ENCODE measurements at regions not wholly inside any gene's neighbourhood (a gene's known extent, or its start where the extent isn't known, plus 50 kb on each side); places are given as distances from the start of the nearest gene placed in this dataset.
A peak's percentile ranks its signal among the peaks of the same experiment; 100 is the strongest.
"Not testable (repeated sequence)": the region's sequence is repeated elsewhere in the genome, so short reads cannot be mapped to it uniquely, and the experiment has no call there.

DNA sequence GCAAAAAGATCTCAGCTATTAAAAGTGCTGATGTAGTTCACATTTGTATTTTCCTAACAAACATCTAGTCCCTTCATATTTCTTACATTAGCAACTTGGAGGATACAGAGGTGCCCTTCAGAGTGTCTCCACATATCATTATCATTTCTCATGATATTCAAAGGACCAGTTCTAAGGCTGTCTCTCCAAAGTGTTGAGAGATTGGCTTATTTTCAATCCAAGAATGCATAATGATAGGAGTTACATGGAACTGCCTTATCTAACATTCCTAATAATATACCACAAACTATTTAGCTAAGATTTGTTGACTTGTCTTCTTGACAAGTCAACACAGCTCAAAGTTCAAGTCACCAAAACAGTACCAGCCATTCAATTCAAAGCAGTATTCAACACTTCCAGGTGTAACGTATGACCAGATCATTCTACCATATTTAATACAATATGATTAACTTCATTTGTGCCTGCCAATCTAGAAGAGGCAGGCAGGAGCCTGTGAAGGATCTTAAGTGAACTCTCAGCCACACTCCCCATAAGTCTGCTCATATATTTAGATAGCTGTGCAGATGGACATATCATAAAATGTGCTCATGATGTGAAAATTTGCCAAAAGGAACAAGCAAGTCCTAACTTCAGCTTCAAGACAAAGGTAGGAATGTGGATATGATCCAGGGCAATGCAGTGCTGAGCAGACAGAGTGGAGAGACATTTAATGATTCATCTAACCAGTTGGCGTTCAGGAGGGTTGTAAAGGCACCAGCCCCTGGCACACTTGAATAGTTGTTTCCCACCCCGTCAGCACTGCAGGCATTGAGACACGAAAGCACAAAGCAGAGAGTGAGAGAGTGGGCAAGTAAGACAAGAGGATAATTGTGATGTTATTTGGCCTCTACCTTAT lies 108.3 kb downstream of the MTERF1 start:
- no peaks in the 10 kb centered on the region for H3K4me1 Mint-ChIP-seq (ENCODE audit: low read depth)
- no peak for DNase-seq
- H3K36me3 Mint-ChIP-seq (ENCODE audit: insufficient read depth), result no peaks in the 10 kb centered on the region
- no peak overlapping the region for H3K4me3 Mint-ChIP-seq
- no peaks in the 10 kb centered on the region for H3K27me3 Mint-ChIP-seq (ENCODE audit: low read depth)
- ATAC-seq, result no peak
- no peaks in the 10 kb centered on the region for H3K9me3 Mint-ChIP-seq

DNA sequence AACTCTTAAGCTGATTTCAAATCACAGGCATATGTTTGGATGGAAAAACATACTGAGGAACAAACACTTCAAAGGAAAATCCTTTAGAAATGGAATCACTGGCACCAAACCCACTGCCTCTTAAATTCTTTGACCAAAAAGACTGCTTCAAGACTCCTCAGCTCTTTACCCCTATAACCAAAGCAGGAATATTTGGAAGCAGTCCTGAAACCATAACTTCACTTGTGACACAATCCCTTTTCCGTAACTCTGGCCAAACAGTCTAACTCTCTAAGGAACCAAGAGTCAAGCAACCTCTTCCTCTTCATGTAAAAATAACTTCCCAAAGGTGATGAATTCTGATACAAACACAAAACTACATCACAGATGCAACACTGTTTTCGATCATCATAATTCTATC lies 104.3 kb downstream of the MTERF1 start:
- Mint-ChIP-seq H3K27me3 (ENCODE audit: low read depth) (no peaks in the 10 kb centered on the region), H3K9me3 (no peaks in the 10 kb centered on the region), H3K4me3 (no peak overlapping the region), H3K36me3 (ENCODE audit: insufficient read depth) (no peaks in the 10 kb centered on the region), H3K4me1 (ENCODE audit: low read depth) (no peaks in the 10 kb centered on the region)
- DNase-seq, result no peak
- no peak for ATAC-seq

DNA sequence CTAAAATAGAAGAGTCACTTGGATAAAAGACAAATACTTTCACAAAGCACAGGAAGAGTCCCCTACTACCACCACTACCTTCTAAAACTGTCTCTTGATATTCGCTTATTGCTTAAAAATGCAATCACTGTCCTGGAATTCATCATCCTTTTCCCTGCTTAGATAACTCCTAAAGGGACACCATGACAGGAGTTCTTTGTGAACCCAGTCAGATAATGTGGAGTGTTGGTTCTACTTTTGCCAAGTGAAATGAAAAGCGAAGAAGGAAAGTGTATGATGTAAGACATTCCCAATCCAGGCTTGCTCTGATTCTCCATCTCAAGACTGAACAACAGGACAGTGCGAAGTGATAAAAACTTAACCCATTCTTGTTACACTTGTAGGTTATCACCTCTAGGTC lies 103.0 kb downstream of the MTERF1 start:
- no peaks in the 10 kb centered on the region for H3K4me1 Mint-ChIP-seq (ENCODE audit: low read depth)
- DNase-seq, result no peak
- H3K27me3 Mint-ChIP-seq (ENCODE audit: low read depth), result no peaks in the 10 kb centered on the region
- H3K9me3 Mint-ChIP-seq, result no peaks in the 10 kb centered on the region
- no peaks in the 10 kb centered on the region for H3K36me3 Mint-ChIP-seq (ENCODE audit: insufficient read depth)
- no peak for ATAC-seq
- no peak overlapping the region for H3K4me3 Mint-ChIP-seq

DNA sequence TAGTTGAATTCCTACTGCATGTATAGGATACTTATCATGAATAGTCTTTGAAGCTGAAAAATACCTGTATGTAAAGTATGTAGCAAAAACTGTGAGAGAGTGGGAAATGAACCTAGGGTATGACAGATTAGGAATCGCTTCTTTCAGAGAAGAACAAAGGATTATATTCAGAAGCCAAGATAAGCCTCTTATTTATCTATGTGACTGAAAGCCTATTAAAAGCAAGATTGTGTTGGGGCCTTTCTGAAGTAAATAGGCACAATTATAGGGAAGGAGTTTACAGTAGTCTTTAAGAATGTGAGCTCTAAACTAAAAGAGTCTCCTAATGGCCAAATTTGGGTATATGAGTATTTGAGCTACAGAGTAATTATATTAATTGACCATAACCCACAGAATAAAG lies 102.1 kb downstream of the MTERF1 start:
- ATAC-seq, result no peak
- Mint-ChIP-seq H3K27me3 (ENCODE audit: low read depth) (no peaks in the 10 kb centered on the region), H3K4me3 (no peak overlapping the region), H3K4me1 (ENCODE audit: low read depth) (no peaks in the 10 kb centered on the region), H3K9me3 (no peaks in the 10 kb centered on the region), H3K36me3 (ENCODE audit: insufficient read depth) (no peaks in the 10 kb centered on the region)
- no peak for DNase-seq

DNA sequence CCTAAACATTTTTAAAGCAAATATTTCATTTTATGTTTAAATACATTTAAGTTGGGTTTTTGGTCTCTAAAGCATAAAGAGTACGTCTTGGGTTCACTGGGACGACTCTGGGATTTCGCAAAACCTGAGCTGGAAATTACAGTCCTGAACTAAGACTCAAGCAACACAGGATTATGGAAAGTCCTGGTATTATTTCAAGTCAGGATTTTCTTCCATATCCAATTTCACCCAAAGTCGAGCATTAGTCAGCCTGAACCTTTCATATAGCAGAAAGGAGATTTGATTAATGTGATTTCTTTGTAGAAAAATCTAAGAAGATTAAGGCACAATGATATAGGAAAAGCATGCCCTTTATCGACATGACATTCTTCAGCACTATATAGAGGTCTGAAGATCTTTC lies 100.0 kb downstream of the MTERF1 start:
- Mint-ChIP-seq H3K4me1 (ENCODE audit: low read depth) (no peaks in the 10 kb centered on the region), H3K4me3 (no peak overlapping the region), H3K27me3 (ENCODE audit: low read depth) (no peaks in the 10 kb centered on the region), H3K9me3 (no peaks in the 10 kb centered on the region), H3K36me3 (ENCODE audit: insufficient read depth) (no peaks in the 10 kb centered on the region)
- DNase-seq (no peak), ATAC-seq (no peak)

DNA sequence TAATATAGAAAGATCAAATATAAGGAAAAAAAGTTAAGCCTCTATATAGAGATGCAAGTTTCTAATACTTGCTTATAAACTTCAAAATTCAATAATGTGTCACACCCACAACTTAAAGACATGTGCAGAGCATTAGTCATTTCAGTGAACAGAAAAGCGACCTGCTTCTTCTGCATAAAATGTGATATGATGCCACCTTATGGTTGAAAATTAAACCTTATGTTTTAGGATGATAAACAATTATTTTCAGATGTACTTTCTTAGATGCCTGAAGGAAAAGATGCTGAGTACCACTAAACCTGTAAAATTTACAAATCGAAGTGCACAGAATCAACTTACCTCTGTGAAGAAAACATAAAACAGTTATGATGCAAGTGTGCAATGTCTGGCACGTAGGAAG lies 96.0 kb downstream of the MTERF1 start:
- no peak for ATAC-seq
- no peak overlapping the region for H3K4me3 Mint-ChIP-seq
- DNase-seq, result no peak
- no peaks in the 10 kb centered on the region for H3K36me3 Mint-ChIP-seq (ENCODE audit: insufficient read depth)
- no peaks in the 10 kb centered on the region for H3K27me3 Mint-ChIP-seq (ENCODE audit: low read depth)
- H3K9me3 Mint-ChIP-seq, result no peaks in the 10 kb centered on the region
- H3K4me1 Mint-ChIP-seq (ENCODE audit: low read depth), result no peaks in the 10 kb centered on the region

DNA sequence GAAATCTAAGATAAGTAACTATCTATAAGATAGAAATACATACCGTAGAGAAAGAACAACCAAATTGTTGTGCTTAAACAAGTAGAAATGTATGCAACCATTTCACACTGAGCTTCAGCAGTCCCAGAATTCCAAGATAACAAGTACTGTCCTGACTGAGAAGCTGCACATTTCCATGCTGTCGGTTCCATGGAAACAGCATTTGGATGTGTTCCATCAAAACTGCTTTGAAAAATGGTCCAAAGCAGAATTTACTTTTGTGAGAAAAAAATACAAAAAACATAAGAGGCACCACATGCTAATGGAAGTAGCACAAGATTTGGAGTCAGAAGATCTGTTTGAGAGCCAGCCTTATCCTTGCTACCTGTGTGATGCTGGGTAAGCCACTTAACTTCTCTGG lies 92.6 kb downstream of the MTERF1 start:
- Mint-ChIP-seq H3K36me3 (ENCODE audit: insufficient read depth) (no peaks in the 10 kb centered on the region), H3K27me3 (ENCODE audit: low read depth) (no peaks in the 10 kb centered on the region), H3K4me1 (ENCODE audit: low read depth) (no peaks in the 10 kb centered on the region), H3K4me3 (no peak overlapping the region), H3K9me3 (no peaks in the 10 kb centered on the region)
- no peak for ATAC-seq
- DNase-seq, result no peak

DNA sequence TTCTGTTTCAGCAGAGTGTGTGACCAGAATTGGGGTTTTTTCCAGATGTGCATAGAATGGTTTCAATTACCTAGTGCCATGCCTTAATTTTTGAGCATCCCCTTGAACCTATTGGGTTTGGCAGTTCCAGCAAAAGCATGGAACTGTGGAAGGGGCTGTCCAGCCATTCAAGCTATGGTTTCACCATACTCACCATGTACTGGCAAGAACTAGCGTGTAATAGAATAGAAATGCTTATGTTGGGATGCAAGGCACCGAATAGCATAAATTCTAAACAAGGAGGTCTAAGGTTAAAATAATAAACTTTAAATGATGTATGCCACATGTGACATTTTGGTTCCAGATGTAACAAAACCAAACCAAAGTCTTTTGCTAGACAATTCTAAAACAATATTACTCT lies 91.4 kb downstream of the MTERF1 start:
- no peak overlapping the region for H3K4me3 Mint-ChIP-seq
- H3K9me3 Mint-ChIP-seq, result no peaks in the 10 kb centered on the region
- no peak for ATAC-seq
- DNase-seq, result no peak
- H3K4me1 Mint-ChIP-seq (ENCODE audit: low read depth), result no peaks in the 10 kb centered on the region
- H3K36me3 Mint-ChIP-seq (ENCODE audit: insufficient read depth), result no peaks in the 10 kb centered on the region
- H3K27me3 Mint-ChIP-seq (ENCODE audit: low read depth), result no peaks in the 10 kb centered on the region

DNA sequence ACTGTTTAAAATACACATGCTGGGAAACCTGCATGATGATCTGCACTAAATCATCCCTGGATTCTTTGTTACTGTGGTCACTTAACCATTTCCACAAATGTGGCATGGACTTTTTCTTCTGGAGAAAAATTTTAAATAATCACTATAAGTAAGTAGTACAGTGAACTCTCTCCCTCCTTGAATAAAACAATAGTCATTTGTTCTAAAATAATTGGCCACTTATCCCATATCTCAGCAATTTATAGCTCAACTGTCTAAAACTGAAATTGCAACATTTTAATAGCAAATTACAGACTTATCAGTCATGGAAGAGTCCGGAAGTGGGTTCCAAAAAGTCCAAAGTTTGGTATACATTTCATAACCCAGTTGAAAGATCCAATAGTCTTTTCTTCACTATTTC lies 90.9 kb downstream of the MTERF1 start:
- H3K4me3 Mint-ChIP-seq, result no peak overlapping the region
- DNase-seq (no peak), ATAC-seq (no peak)
- H3K4me1 Mint-ChIP-seq (ENCODE audit: low read depth), result no peaks in the 10 kb centered on the region
- H3K36me3 Mint-ChIP-seq (ENCODE audit: insufficient read depth), result no peaks in the 10 kb centered on the region
- H3K27me3 Mint-ChIP-seq (ENCODE audit: low read depth), result no peaks in the 10 kb centered on the region
- no peaks in the 10 kb centered on the region for H3K9me3 Mint-ChIP-seq

DNA sequence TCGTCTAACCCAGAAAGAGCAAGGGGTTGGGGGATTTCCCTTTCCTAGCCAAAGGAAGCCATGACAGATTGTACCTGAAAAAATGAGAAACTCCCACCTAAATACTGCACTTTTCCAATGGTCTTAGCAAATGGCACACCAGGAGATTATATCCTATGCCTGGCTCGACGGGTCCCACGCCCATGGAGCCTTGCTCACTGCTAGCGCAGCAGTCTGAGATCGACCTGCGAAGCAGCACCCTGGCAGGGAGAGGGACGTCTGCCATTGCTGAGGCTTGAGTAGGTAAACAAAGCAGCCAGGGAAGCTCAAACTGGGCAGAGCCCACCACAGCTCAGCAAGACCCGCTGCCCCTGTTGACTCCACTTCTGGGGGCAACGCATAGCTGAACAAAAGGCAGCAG lies 89.9 kb downstream of the MTERF1 start:
- not testable (repeated sequence) for H3K4me1 Mint-ChIP-seq (ENCODE audit: low read depth); DNase-seq; H3K27me3 Mint-ChIP-seq (ENCODE audit: low read depth); H3K36me3 Mint-ChIP-seq (ENCODE audit: insufficient read depth); ATAC-seq; H3K9me3 Mint-ChIP-seq; H3K4me3 Mint-ChIP-seq

DNA sequence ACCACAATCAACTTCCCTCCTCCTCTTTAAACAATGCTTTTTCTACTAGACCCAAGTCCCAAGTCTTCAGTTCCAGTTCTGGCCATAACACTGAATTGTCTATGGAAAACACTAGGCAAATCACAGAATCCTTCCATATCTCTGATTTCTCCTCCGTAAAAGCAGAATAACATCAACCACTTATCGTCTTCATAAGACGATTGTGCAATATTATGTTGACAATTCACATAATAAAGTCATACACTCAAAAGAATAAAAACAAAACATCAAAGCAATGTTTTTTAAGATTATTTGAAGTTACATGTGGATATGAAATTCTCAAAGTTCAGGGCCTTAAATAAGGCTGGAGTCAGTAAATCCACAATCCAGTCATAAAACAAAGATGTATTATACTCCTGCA lies 84.4 kb downstream of the MTERF1 start:
- no peaks in the 10 kb centered on the region for H3K27me3 Mint-ChIP-seq (ENCODE audit: low read depth)
- H3K9me3 Mint-ChIP-seq, result no peaks in the 10 kb centered on the region
- ATAC-seq (no peak), DNase-seq (no peak)
- H3K4me1 Mint-ChIP-seq (ENCODE audit: low read depth), result no peaks in the 10 kb centered on the region
- no peak overlapping the region for H3K4me3 Mint-ChIP-seq
- no peaks in the 10 kb centered on the region for H3K36me3 Mint-ChIP-seq (ENCODE audit: insufficient read depth)

DNA sequence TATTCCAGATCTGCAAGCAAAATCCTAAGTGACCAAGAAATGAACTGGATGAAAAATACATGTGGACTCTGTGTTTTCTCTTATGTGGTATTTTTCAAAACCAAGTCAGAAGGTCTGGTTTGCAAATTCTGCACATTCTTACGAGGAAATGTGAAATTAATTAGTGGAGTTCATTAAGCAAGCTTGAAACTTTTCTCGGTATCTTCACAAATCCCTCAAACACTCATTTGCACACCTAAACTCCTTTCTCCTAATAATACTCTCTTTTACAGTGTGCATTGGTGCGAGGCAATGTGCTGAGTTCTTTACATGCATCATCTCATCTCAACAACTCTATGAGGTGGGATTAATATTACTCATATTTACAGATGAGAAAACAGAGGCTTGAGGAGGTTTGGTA lies 82.1 kb downstream of the MTERF1 start:
- no peak overlapping the region for H3K4me3 Mint-ChIP-seq
- H3K27me3 Mint-ChIP-seq (ENCODE audit: low read depth), result no peaks in the 10 kb centered on the region
- H3K36me3 Mint-ChIP-seq (ENCODE audit: insufficient read depth), result no peaks in the 10 kb centered on the region
- H3K9me3 Mint-ChIP-seq, result no peaks in the 10 kb centered on the region
- H3K4me1 Mint-ChIP-seq (ENCODE audit: low read depth), result no peaks in the 10 kb centered on the region
- no peak for ATAC-seq
- DNase-seq, result no peak

DNA sequence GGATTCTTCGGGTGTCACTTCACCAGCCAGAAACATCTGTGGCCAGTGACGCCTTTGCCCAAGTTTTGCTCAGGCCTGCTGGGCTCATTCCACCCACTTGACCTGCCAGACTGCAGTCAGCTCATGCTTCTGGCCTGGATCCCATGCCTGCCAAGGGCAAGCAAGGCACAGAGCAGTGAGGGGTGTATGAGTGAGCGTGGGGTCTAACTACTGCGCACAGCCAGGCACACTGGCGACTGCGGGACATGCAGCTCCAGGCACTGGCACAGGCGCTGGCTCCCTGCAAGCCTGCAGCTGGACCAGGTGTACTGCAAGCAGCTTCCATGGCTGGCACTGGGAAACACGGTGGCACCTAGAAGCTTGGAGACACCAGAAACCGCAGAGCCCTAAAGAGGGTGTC lies 80.1 kb downstream of the MTERF1 start:
- Mint-ChIP-seq H3K4me3 (no peak overlapping the region), H3K4me1 (ENCODE audit: low read depth) (no peaks in the 10 kb centered on the region), H3K27me3 (ENCODE audit: low read depth) (no peaks in the 10 kb centered on the region), H3K36me3 (ENCODE audit: insufficient read depth) (no peaks in the 10 kb centered on the region), H3K9me3 (no peaks in the 10 kb centered on the region)
- DNase-seq (no peak), ATAC-seq (no peak)

DNA sequence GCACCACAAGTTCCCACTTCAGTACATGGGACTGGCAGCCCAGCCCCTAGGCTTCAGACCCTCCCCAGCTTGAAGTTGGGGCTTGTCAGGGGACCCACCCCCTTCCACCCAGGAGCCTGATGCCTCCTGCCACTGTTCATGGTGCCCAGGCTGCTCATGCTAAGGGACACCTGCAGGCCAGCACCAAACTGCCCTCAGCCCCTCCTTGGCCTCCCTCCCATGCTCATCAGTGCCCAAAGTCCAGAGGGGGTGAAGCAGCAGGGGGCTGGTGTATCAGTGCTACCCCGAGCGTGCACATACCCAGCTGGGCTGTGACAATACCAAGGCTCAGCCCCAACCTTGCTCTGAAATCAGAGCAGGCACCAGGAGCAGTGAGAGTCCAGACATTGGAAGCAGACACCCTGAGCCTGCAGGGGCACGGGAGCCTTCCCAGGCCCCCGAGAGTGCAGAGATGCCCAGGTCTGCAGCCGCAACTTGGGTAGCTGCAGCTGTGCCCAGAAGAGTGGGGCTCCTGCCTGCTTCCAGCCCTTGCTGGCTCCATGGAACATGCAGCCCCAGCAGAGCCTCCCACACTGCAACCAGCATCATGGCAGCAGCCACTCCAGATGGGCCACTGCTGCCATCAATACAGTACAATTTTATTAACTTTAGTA lies 79.0 kb downstream of the MTERF1 start:
- no peaks in the 10 kb centered on the region for H3K36me3 Mint-ChIP-seq (ENCODE audit: insufficient read depth)
- ATAC-seq (peak in 1 of 2 donors; percentile 27), DNase-seq (no peak)
- no peaks in the 10 kb centered on the region for H3K27me3 Mint-ChIP-seq (ENCODE audit: low read depth)
- no peaks in the 10 kb centered on the region for H3K9me3 Mint-ChIP-seq
- no peaks in the 10 kb centered on the region for H3K4me1 Mint-ChIP-seq (ENCODE audit: low read depth)
- no peak overlapping the region for H3K4me3 Mint-ChIP-seq

DNA sequence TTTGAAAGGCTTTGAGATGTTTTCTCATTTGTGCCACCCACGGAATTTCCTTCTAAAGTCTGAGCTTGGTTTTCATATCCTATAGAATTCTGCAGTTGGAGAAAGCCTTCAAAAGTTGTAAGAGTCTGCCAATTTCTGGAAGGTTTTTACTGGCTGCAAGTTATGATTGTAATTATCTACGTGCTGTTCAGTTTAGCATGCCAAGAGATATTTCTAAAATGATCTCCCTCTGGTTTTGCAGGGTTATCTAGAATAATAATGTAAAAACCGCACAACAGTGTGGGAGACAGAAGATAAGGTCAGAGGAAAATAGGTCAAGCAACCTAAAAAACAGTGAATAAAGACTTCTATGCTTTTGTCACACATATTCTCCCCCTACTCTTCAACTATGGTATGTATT lies 69.3 kb downstream of the MTERF1 start:
- no peak for DNase-seq
- Mint-ChIP-seq H3K9me3 (peaks cover 8% of the 10 kb centered on the region), H3K27me3 (ENCODE audit: low read depth) (no peaks in the 10 kb centered on the region), H3K36me3 (ENCODE audit: insufficient read depth) (peaks cover 2% of the 10 kb centered on the region), H3K4me3 (no peak overlapping the region), H3K4me1 (ENCODE audit: low read depth) (no peaks in the 10 kb centered on the region)
- ATAC-seq, result no peak
